Activated T-helper 2 cell treated with anti-CD3 and anti-CD28 coated beads, Interferon-gamma antibody, Interleukin-2, Interleukin-4, amounts not matched to agents 10 μg/mL and 5 μg/mL and 100 μg/mL, durations not matched to agents 14 hours and 24 hours and 36 hours (primary cell): ENCODE measurements at regions not wholly inside any gene's neighbourhood (a gene's known extent, or its start where the extent isn't known, plus 50 kb on each side); places are given as distances from the start of the nearest gene placed in this dataset.

Experiments
- DNase-seq: peaks from one replicate; pipeline ENCODE4 v3.0.0; 2021; ENCODE audit warnings: low spot score
- H3K27ac Mint-ChIP-seq: one replicate; pipeline ENCODE4 v1.8.0; 2021; ENCODE audit warnings: mixed read lengths
- H3K27me3 Mint-ChIP-seq: one replicate; pipeline ENCODE4 v1.8.0; 2021; ENCODE audit warnings: low read depth, mixed read lengths
- H3K36me3 Mint-ChIP-seq: one replicate; pipeline ENCODE4 v1.8.0; 2021; ENCODE audit warnings: low read depth, mixed read lengths
- H3K4me1 Mint-ChIP-seq: one replicate; pipeline ENCODE4 v1.8.0; 2021; ENCODE audit warnings: low read depth, mixed read lengths
- H3K4me3 Mint-ChIP-seq: one replicate; pipeline ENCODE4 v1.8.0; 2021; ENCODE audit warnings: low read depth, mild to moderate bottlenecking, moderate library complexity, mixed read lengths
- H3K9me3 Mint-ChIP-seq: one replicate; pipeline ENCODE4 v1.8.0; 2021; ENCODE audit warnings: mixed read lengths
- intact Hi-C: fragments of 100-400 bp; cut with micrococcal nuclease; formaldehyde crosslinking; loops from one replicate; pipeline ENCODE4 v1.15.1; 2023

DNA sequence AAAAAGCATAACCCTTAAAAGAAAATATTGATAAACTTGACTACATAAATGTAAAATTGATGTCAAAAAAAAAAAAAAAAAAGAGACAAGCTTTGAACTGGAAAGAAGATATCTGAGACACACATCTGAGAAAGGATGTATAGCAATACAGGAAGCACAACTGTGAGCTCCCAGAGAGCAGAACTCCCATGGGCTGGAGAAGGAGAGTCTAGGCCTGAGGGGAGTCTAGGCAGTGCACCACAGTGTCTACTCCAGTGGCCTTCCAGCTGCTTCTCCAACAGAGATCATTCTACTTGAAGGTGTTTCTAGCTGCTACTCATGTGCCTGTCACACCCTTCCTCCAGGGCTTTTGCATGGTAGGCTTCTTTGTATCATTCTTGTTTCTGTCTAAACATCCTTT lies 54.2 kb upstream of the SYT9 start:
- H3K36me3 Mint-ChIP-seq: no peaks in the 10 kb centered on the region
- peaks cover 3% of the 10 kb centered on the region for H3K27me3 Mint-ChIP-seq
- no peak for DNase-seq
- no peaks in the 10 kb centered on the region for H3K9me3 Mint-ChIP-seq
- H3K27ac Mint-ChIP-seq: no peak overlapping the region
- H3K4me3 Mint-ChIP-seq: no peak overlapping the region
- no peaks in the 10 kb centered on the region for H3K4me1 Mint-ChIP-seq
- intact Hi-C loops: no loop called here
